Parathyroid adenoma (tissue), 2 donors: ENCODE measurements at regions not wholly inside any gene's neighbourhood (a gene's known extent, or its start where the extent isn't known, plus 50 kb on each side); places are given as distances from the start of the nearest gene placed in this dataset.
"Not testable (repeated sequence)": the region's sequence is repeated elsewhere in the genome, so short reads cannot be mapped to it uniquely, and the experiment has no call there.

Source experiments
- H2AFZ ChIP-seq: fragments of 300-600 bp; sonication (generic); one replicate; pipeline ENCODE4 v1.7.0; 2017; ENCODE audit warnings: antibody characterized with exemption, mild to moderate bottlenecking
- H3K27ac ChIP-seq: fragments of 300-600 bp; sonication (generic); one replicate; pipeline ENCODE4 v1.7.0; 2017
- H3K27me3 ChIP-seq: fragments of 300-600 bp; sonication (generic); one replicate; pipeline ENCODE4 v1.7.0; 2017; ENCODE audit warnings: low read length; ENCODE audit not compliant: control insufficient read depth, insufficient read depth
- H3K36me3 ChIP-seq: fragments of 300-600 bp; sonication (generic); one replicate; pipeline ENCODE4 v1.7.0; 2017; ENCODE audit warnings: low read length; ENCODE audit not compliant: control insufficient read depth, insufficient read depth
- H3K4me1 ChIP-seq: fragments of 300-600 bp; sonication (generic); one replicate; pipeline ENCODE4 v1.7.0; 2017; ENCODE audit warnings: control low read depth
- H3K4me2 ChIP-seq: fragments of 300-600 bp; sonication (generic); one replicate; pipeline ENCODE4 v1.7.0; 2017; ENCODE audit warnings: low read length
- H3K4me3 ChIP-seq: fragments of 300-600 bp; sonication (generic); one replicate; pipeline ENCODE4 v1.7.0; 2017; ENCODE audit warnings: low read depth, low read length
- H3K79me2 ChIP-seq: fragments of 300-600 bp; sonication (generic); one replicate; pipeline ENCODE4 v1.7.0; 2017; ENCODE audit warnings: control low read depth
- H3K9ac ChIP-seq: fragments of 300-600 bp; sonication (generic); one replicate; pipeline ENCODE4 v1.7.0; 2017; ENCODE audit warnings: mild to moderate bottlenecking
- H3K9me3 ChIP-seq: fragments of 300-600 bp; sonication (generic); one replicate; pipeline ENCODE4 v1.7.0; 2017; ENCODE audit warnings: low read length; ENCODE audit not compliant: control insufficient read depth
- TF ChIP-seq, protein P1 (sequence below): fragments of 300-600 bp; sonication (generic); IDR thresholded peaks from one replicate; pipeline ENCODE4 v1.7.0; 2017; ENCODE audit warnings: antibody characterized with exemption, mild to moderate bottlenecking
- donor health status: primary hyperparathyroidism.

DNA sequence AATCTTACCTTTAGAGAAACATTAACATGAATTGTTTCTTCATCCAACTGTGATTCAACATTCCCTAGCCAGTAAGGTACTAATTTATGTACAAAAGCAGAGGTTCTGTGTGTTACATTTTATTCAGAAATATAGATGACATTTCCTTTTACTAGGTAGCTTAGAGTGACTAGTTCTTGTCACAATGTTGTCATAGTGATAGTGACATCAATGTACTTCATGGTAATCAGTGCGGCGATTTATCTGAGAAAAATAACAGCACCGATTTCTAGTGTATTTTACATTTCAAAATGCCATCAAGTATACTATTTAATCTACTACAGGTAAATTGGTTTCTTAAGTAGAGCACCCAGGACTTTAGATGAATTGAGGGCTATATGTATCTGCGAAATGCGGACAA lies 72.1 kb upstream of the DGKB start:
- Histone ChIP-seq H3K27me3 (no peaks in the 10 kb centered on the region), H3K4me1 (no peaks in the 10 kb centered on the region), H3K4me3 (no peak overlapping the region), H3K36me3 (no peaks in the 10 kb centered on the region), H3K9me3 (no peaks in the 10 kb centered on the region), H3K4me2 (no peak overlapping the region), H3K27ac (no peak overlapping the region), H2AFZ (no peak overlapping the region), H3K9ac (no peak overlapping the region), H3K79me2 (no peaks in the 10 kb centered on the region)
- TF ChIP-seq, protein P1, sequence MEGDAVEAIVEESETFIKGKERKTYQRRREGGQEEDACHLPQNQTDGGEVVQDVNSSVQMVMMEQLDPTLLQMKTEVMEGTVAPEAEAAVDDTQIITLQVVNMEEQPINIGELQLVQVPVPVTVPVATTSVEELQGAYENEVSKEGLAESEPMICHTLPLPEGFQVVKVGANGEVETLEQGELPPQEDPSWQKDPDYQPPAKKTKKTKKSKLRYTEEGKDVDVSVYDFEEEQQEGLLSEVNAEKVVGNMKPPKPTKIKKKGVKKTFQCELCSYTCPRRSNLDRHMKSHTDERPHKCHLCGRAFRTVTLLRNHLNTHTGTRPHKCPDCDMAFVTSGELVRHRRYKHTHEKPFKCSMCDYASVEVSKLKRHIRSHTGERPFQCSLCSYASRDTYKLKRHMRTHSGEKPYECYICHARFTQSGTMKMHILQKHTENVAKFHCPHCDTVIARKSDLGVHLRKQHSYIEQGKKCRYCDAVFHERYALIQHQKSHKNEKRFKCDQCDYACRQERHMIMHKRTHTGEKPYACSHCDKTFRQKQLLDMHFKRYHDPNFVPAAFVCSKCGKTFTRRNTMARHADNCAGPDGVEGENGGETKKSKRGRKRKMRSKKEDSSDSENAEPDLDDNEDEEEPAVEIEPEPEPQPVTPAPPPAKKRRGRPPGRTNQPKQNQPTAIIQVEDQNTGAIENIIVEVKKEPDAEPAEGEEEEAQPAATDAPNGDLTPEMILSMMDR, result no peak

DNA sequence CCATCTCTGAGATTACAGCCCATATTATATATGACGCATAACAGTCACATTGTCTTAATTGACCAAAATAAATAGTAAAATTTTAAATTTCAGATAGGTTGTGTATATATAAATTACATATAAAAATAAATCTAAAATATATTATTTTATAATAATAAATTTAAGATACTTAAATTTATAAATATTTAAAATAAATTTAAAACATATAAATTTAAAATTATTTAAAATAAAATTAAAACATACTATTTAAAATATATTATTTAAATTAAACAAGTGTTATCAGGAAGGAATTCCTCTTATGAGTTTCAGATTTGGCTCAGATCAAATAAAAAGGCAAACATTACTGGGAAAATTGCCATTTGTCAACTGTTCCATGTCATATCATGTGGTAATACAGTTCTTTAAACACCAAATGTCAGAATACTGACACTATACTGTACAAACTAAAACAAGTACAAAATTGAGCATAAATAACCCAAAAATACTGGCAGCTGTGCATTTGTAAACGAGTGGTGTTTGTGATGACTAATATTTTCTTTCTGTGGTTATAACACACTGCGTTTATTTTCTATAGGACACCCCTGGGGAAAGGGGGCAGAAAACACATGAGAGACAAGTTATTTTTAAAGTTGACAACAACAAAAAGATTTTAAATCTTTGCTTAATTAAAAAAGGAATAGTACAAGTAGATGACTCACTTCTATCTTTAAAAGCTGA lies 71.3 kb upstream of the DGKB start:
- H3K9me3 ChIP-seq, result no peaks in the 10 kb centered on the region
- H3K27ac ChIP-seq, result no peak overlapping the region
- no peaks in the 10 kb centered on the region for H3K27me3 ChIP-seq
- no peaks in the 10 kb centered on the region for H3K4me1 ChIP-seq
- H3K9ac ChIP-seq, result no peak overlapping the region
- no peak overlapping the region for H3K4me2 ChIP-seq
- H2AFZ ChIP-seq, result no peak overlapping the region
- H3K36me3 ChIP-seq, result no peaks in the 10 kb centered on the region
- H3K4me3 ChIP-seq, result no peak overlapping the region
- TF ChIP-seq, protein P1, result no peak
- H3K79me2 ChIP-seq, result no peaks in the 10 kb centered on the region

DNA sequence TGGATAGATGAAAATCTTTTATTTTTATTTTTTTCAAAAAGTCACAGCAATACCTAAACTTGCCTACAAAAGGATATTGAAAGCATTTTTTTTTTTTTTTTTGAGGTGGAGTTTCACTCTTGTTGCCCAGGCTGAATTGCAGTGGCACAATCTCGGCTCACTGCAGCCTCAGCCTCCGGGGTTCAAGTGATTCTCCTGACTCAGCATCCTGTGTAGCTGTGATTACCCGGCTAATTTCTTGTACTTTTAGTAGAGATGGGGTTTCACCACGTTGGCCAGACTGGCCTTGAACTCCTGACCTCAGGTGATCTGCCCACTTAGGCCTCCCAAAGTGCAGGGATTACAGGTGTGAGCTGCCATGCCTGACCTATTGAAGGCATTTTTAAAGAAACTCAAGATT lies 69.1 kb upstream of the DGKB start:
- not testable (repeated sequence) for H3K27me3 ChIP-seq, H3K4me1 ChIP-seq, H3K4me2 ChIP-seq, H3K9ac ChIP-seq, H3K27ac ChIP-seq, H2AFZ ChIP-seq, H3K36me3 ChIP-seq, H3K4me3 ChIP-seq, H3K79me2 ChIP-seq, H3K9me3 ChIP-seq

DNA sequence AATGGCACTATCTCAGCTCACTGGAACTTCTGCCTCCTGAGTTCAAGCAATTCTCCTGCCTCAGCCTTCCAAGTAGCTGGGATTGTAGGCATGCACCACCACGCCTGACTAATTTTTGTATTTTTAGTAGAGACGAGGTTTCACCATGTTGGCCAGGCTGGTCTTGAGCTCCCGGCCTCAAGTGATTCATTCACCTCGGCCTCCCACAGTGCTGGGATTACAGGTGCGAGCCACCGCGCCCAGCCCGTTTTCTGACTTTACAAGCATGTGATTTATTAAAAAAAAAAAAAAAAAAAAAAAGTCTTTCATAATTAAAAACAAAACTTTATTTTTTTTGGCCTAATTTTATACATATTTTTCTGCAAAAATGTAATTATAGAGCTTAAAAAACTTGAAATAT lies 64.8 kb upstream of the DGKB start:
- not testable (repeated sequence) for H3K27ac ChIP-seq, H3K79me2 ChIP-seq, H3K4me3 ChIP-seq, H3K4me1 ChIP-seq, H3K4me2 ChIP-seq, H2AFZ ChIP-seq, H3K9ac ChIP-seq, H3K9me3 ChIP-seq, H3K27me3 ChIP-seq, H3K36me3 ChIP-seq

DNA sequence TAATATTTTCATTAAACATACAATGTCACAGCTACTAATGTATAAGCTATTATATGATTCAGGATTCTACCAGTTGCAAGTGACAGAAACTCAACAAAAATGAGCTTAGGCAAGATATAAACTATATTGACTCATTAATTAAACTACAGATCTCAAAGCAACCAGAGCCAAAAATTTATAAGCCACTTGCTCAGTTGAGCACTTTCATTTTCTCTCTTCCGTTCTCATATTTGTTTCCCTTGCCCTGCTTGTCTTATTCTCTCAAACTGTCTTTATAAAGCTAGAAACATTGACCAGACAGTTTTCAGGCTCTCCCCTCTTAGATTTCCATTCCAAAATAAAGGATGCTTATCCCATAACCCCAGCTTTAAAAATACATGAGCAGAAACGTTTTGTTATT lies 60.2 kb upstream of the DGKB start:
- H3K36me3 ChIP-seq, result no peaks in the 10 kb centered on the region
- H3K27me3 ChIP-seq, result no peaks in the 10 kb centered on the region
- TF ChIP-seq, protein P1, result no peak
- no peak overlapping the region for H3K9ac ChIP-seq
- no peak overlapping the region for H3K4me3 ChIP-seq
- H3K27ac ChIP-seq, result no peak overlapping the region
- no peaks in the 10 kb centered on the region for H3K9me3 ChIP-seq
- no peak overlapping the region for H3K4me2 ChIP-seq
- no peaks in the 10 kb centered on the region for H3K4me1 ChIP-seq
- no peak overlapping the region for H2AFZ ChIP-seq
- H3K79me2 ChIP-seq, result no peaks in the 10 kb centered on the region

DNA sequence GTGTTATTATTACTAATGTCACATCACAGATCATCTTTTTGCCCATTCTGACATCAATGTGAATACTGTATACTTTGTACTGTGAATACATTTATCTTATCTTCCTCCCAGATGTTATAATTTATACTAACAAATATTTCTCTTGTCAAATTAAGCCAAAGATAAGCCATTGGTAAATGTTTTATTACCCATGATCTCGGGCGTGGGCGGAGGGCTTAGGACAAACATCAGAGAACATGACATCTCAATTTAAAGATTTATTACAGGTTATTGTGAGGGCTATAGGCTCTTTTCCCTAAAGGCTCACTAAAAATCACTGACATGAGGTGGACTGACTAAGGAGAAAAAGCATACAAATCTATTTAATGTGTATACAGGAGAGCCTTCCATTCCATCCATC lies 58.2 kb upstream of the DGKB start:
- no peaks in the 10 kb centered on the region for H3K27me3 ChIP-seq
- TF ChIP-seq, protein P1, result no peak

More for the DNA sequence above, 58.2 kb upstream of the DGKB start:
- Histone ChIP-seq H3K9me3 (no peaks in the 10 kb centered on the region), H3K27ac (no peak overlapping the region), H3K36me3 (no peaks in the 10 kb centered on the region), H3K4me1 (no peaks in the 10 kb centered on the region), H3K9ac (no peak overlapping the region), H2AFZ (no peak overlapping the region), H3K79me2 (no peaks in the 10 kb centered on the region), H3K4me3 (no peak overlapping the region), H3K4me2 (no peak overlapping the region)
